ENCODE measurements at regions not wholly inside any gene's neighbourhood (a gene's known extent, or its start where the extent isn't known, plus 50 kb on each side); places are given as distances from the start of the nearest gene placed in this dataset.

GRCh38 chr5:14071433-14071832 is 71.7 kb upstream of the TRIO start:
- no peak overlapping the region for H2BK20ac ChIP-seq (ENCODE audit: low read depth, low read length, poor library complexity, severe bottlenecking)
- no peak overlapping the region for H2BK120ac ChIP-seq (ENCODE audit: low read depth, low read length, poor library complexity, severe bottlenecking)
- no peak overlapping the region for H3K23ac ChIP-seq (ENCODE audit: insufficient read length, low read depth, low read length)
- H2BK5ac ChIP-seq (ENCODE audit: insufficient read length, low read length), result no peak overlapping the region
- Mint-ChIP-seq H3K27ac (no peak overlapping the region), H3K9me3 (no peaks in the 10 kb centered on the region), H3K4me1 (peaks cover 0 to 3% of the 10 kb centered on the region in 2 experiments; a peak in 1 of 4 replicates), H3K36me3 (ENCODE audit: insufficient read depth in 1 of 3, low read depth in 3 of 3) (no peaks in the 10 kb centered on the region), H3K4me3 (no peak overlapping the region), H3K27me3 (ENCODE audit: low read depth) (peaks cover 9% of the 10 kb centered on the region)
- H3K27ac ChIP-seq (ENCODE audit: insufficient read length, low read depth, low read length), result no peak overlapping the region
- H3T11ph ChIP-seq (ENCODE audit: low read length), result no peak overlapping the region
- TF ChIP-seq, protein P1, sequence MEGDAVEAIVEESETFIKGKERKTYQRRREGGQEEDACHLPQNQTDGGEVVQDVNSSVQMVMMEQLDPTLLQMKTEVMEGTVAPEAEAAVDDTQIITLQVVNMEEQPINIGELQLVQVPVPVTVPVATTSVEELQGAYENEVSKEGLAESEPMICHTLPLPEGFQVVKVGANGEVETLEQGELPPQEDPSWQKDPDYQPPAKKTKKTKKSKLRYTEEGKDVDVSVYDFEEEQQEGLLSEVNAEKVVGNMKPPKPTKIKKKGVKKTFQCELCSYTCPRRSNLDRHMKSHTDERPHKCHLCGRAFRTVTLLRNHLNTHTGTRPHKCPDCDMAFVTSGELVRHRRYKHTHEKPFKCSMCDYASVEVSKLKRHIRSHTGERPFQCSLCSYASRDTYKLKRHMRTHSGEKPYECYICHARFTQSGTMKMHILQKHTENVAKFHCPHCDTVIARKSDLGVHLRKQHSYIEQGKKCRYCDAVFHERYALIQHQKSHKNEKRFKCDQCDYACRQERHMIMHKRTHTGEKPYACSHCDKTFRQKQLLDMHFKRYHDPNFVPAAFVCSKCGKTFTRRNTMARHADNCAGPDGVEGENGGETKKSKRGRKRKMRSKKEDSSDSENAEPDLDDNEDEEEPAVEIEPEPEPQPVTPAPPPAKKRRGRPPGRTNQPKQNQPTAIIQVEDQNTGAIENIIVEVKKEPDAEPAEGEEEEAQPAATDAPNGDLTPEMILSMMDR (conservative IDR thresholded peaks at IDR 0.05), result no peak
- DNase-seq, result no peak
- no peak overlapping the region for H2AFZ ChIP-seq (ENCODE audit: low read length)
- no peaks in the 10 kb centered on the region for H3K27me3 ChIP-seq (ENCODE audit: insufficient read depth, low read length)
- H3K9ac ChIP-seq (ENCODE audit: extremely low read depth, insufficient read length, low read length), result no peak overlapping the region
- no peak overlapping the region for H4K91ac ChIP-seq (ENCODE audit: insufficient read length, low read depth, low read length)
- no peak overlapping the region for H4K8ac ChIP-seq (replicated peaks; ENCODE audit: insufficient read length, low read depth, low read length)
- H3K4me2 ChIP-seq (ENCODE audit: insufficient read depth, insufficient read length, low read length), result no peak overlapping the region
- H4K20me1 ChIP-seq (ENCODE audit: control insufficient read depth, insufficient read depth, insufficient read length), result no peaks in the 10 kb centered on the region
- H3K4me1 ChIP-seq (ENCODE audit: insufficient read depth, low read length), result no peaks in the 10 kb centered on the region
- no peak overlapping the region for H3K18ac ChIP-seq (ENCODE audit: insufficient read length, low read depth, low read length)
- H3K23me2 ChIP-seq (ENCODE audit: insufficient read length, low read depth, low read length, poor library complexity, severe bottlenecking), result no peaks in the 10 kb centered on the region
- no peak overlapping the region for H3K56ac ChIP-seq (ENCODE audit: insufficient read length, low read depth, low read length)
- no peak overlapping the region for H2BK15ac ChIP-seq (ENCODE audit: low read depth, low read length)
- H3K9me3 ChIP-seq (ENCODE audit: control insufficient read depth, low read depth, low read length), result no peaks in the 10 kb centered on the region
- no peak overlapping the region for H4K5ac ChIP-seq (ENCODE audit: insufficient read length, low read depth, low read length)
- no peaks in the 10 kb centered on the region for H3K79me2 ChIP-seq (ENCODE audit: insufficient read depth, low read length)
- H3K79me1 ChIP-seq (ENCODE audit: insufficient read depth, low read depth, low read length, poor library complexity, severe bottlenecking), result no peaks in the 10 kb centered on the region
- H2BK12ac ChIP-seq (ENCODE audit: insufficient read length, low read depth, low read length), result no peak overlapping the region
- H3K14ac ChIP-seq (ENCODE audit: insufficient read depth, low read length), result no peak overlapping the region
- no peak overlapping the region for H2AK5ac ChIP-seq (ENCODE audit: insufficient read length, low read length)
- no CpG with 5 or more reads among the region's 5 CpGs for WGBS (ENCODE audit: extremely low coverage, insufficient read length, low lambda C conversion rate)
- no peak overlapping the region for H3K4ac ChIP-seq (ENCODE audit: low read depth, low read length)

Measured in H9 (cell line).